ENCODE measurements at regions not wholly inside any gene's neighbourhood (a gene's known extent, or its start where the extent isn't known, plus 50 kb on each side); places are given as distances from the start of the nearest gene placed in this dataset.

DNA sequence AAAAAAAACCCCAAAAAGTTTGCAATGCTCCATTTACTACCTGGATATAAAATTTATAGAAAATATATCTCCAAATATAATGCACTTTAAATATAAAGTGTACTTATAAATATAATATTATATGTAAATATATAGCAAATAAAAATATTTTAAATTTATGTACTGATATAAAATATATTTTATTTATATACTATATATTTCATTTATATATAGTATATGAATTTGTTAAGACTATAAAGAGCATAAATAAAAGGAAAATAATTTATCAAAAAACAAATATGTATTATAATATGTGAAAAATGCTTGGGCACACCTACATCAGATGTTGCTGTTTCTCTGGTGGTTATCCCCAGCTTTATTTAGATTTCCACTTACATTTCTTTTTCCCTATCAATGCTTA, 71.0 kb upstream of the ZBTB18 start:
- no peak for TF ChIP-seq EZH2phosphoT487 (IDR thresholded peaks at IDR 0.05; ENCODE audit: borderline replicate concordance)
- no peak for TF ChIP-seq EZH2 (IDR thresholded peaks at IDR 0.05)
- no peak for TF ChIP-seq POLR2A (IDR thresholded peaks at IDR 0.05; ENCODE audit: borderline replicate concordance, extremely low read depth, insufficient read depth, insufficient read length)
- TF ChIP-seq POLR2AphosphoS5 (IDR thresholded peaks at IDR 0.05; ENCODE audit: low read depth, low read length), result no peak
